ENCODE measurements at regions not wholly inside any gene's neighbourhood (a gene's known extent, or its start where the extent isn't known, plus 50 kb on each side); places are given as distances from the start of the nearest gene placed in this dataset.
A peak's percentile ranks its signal among the peaks of the same experiment; 100 is the strongest.

GRCh38 chr5:115372146-115372545, 75.7 kb upstream of the CCDC112 start:
- peak; percentile 45 for DNase-seq

DNA sequence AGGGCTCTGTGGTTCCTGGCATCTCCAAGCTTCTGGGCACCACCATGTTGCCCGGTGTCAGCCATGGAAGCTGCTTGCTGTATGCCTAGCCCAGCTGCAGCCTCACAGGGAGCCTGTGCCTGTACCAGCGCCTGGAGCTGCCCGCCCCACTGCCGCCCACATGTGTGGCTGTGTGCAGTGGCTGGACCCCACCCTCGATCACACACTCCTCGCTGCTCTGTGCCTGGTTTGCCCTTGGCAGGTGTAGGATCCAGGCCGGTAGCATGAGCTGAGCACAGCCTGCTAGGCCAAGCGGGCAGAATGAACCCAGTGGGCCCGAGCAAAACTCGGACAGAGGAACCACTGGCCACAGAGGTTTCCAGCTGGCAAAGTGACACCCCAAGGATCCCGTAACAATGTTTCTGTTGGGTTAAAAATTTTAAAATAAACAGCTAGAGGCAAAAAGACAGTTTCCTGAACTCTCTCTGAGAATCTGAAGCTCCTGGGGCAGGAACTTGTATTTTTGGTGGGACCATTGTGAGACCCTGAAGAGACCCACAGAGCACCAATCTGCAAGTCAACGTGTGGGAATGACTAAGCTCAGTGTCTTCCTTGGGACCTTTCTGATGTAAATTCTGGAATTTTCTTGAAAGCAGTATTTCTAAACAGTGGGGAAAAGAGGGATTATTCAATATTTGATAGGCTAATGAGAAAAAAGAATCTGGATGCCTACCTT, 73.1 kb upstream of the CCDC112 start:
- no peak for DNase-seq

GRCh38 chr5:115366223-115366622, 69.8 kb upstream of the CCDC112 start:
- DNase-seq = no peak

DNA sequence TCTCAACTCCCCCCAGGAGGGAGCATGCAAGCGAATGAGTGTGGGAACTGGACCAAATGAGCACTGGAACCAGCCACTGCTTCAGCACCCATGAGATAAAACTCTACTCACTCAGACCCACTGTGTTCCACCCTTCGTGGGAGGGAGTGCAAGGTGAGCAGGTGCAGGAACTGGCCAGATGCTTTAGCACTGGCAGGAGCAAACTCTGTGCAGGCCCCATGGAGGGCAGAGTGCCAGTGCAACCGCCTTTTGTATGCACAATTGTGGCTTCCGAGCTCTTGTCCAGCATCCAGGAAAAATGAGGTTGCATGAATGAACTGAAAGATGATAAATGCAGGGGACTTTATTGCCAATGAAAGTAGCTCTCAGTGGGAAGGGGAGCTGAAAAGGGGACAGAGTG, 67.4 kb upstream of the CCDC112 start:
- DNase-seq = no peak

GRCh38 chr5:115360046-115360685, 63.7 kb upstream of the CCDC112 start:
- DNase-seq = no peak

DNA sequence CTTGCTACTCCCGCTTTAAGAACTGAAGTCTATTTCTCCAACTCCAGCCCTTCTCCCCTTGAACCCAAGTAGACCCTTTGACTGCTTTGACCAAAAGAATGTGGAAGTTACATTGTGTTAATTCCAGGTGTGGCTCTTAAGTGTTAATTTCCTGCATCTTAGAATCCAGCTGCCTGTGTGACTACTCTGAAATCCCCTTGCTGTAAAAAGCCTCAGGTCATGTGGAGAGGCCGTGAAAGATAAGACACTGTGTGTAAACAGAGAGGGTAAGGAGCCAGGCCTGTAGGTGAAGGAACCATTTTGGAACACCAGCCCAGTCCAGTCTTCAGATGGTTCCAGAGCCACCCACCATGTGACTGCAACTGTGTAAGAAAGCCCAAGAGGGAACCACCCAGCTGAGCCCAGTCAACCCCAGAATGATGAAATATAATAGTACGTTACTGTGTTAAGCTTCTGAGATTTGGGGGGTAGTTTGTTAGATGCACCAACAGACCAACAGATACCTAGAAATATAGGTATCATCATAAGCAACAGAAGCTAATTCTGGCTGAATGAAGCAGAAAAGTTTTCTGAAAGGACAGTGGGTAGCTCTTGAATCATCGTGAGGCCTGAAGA, 59.4 kb upstream of the CCDC112 start:
- DNase-seq = no peak

- DNase-seq = no peak
Measured at GRCh38 chr5:115355095-115355494, 58.6 kb upstream of the CCDC112 start.

- DNase-seq = no peak
Measured at GRCh38 chr5:115354246-115354645, 57.8 kb upstream of the CCDC112 start.

DNA sequence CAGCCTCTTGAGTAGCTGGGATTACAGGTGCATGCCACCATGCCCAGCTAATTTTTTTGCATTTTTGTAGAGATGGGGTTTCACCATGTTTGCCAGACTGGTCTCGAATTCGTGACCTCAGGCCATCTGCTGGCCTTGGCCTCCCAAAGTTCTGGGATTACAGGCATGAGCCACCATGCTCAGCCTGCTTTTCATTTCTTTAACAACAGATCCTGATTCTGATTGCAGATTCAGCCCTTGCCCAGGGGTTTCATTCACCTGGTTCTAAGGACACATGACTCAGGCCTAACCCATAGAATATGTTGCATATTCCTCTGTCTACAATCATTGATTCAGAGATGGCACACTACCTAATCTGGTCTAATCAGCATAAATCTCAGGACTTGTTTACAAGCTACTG, 56.1 kb upstream of the CCDC112 start:
- DNase-seq = no peak

GRCh38 chr5:115351356-115352195, 55.1 kb upstream of the CCDC112 start:
- peak; percentile 26 for DNase-seq

- peak; percentile 41 for DNase-seq
Measured at GRCh38 chr5:115350894-115351293, 54.4 kb upstream of the CCDC112 start.

DNA sequence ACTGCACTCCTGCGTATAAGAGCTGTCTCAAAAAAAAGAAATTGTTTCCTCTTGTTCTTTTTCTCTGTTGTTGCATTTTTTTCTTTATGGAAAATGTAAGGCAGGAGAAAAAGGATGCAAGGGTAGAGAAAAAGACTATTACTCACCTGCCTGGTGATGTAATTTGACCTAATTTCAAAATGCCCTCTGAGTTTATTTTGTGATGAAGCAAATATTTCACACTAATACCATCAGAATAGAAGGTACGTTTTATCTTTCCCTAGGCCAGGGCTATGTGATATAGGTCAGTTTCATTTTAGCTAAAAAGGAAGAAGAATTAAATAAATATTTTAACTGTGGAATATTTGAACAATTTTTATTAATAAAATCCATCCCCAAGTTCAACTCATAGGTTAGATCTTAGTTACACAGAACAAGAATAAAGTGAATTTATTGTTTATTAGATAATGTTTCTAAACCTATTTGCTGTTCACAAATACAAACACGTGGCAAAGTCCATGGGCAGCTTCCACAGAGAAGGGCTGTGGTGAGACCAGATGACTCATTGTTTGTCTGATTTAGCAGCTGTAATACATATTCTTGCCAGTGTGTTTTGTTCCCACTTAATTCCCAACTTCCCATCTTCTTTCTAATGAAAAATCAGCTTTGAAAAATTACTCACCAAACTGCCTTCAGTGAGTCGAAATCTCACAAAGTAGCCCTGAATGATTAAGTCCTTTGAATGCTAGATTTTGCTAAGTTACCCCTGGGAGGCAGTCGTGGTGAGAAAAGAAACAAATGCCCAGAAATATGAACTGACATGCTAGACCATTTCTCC, 52.8 kb upstream of the CCDC112 start:
- DNase-seq = peak; percentile 68

DNA sequence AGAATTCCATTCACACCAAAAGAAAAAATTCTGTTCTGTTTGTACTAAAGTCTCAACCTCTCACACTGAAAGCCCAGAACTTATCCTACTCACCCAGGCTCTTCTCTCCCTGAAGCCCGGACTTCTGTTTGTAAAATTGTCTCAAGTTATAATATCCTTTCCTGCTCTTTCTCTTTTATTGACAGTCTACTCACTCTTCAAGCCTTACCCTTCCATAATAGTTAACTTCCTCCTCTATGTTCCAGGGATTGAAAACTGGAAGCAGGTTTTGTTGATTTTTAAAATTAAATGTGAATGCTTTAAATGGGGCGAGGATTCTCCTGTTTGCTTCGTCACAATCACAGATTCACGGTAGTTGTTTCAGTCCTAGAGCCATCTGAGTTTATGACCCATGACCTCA, 51.7 kb upstream of the CCDC112 start:
- no peak for DNase-seq

Data from inflammatory macrophage treated with lipopolysaccharide for 4 hours (primary cell).